ENCODE measurements at regions not wholly inside any gene's neighbourhood (a gene's known extent, or its start where the extent isn't known, plus 50 kb on each side); places are given as distances from the start of the nearest gene placed in this dataset.

DNA sequence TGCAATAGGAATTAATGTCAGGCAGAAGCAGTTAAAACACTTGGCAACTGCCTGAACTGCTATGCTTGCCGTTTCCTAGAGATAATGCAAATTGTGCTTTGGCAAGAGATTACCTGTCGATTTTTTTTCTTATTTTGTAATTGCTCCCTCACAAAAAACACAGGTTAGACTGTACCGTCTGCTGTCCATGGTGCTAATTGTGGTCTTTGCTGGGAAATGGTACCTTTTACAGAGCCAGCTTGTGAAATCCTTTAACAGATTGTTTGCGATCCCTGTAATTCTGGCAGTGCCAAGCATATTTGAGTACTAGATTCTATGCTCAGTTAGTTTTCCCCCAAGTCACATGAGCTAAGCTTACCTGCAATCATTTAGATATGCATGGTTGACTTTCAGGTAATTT lies 2125.8 kb upstream of the WWC1 start:
- no peak overlapping the region for H3K4me3 ChIP-seq (ENCODE audit: low read depth, low read length)
- no peak for DNase-seq (ENCODE audit: low read depth)
- TF ChIP-seq, protein P1, sequence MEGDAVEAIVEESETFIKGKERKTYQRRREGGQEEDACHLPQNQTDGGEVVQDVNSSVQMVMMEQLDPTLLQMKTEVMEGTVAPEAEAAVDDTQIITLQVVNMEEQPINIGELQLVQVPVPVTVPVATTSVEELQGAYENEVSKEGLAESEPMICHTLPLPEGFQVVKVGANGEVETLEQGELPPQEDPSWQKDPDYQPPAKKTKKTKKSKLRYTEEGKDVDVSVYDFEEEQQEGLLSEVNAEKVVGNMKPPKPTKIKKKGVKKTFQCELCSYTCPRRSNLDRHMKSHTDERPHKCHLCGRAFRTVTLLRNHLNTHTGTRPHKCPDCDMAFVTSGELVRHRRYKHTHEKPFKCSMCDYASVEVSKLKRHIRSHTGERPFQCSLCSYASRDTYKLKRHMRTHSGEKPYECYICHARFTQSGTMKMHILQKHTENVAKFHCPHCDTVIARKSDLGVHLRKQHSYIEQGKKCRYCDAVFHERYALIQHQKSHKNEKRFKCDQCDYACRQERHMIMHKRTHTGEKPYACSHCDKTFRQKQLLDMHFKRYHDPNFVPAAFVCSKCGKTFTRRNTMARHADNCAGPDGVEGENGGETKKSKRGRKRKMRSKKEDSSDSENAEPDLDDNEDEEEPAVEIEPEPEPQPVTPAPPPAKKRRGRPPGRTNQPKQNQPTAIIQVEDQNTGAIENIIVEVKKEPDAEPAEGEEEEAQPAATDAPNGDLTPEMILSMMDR (IDR thresholded peaks at IDR 0.05; ENCODE audit: insufficient read depth, low read length), result no peak

DNA sequence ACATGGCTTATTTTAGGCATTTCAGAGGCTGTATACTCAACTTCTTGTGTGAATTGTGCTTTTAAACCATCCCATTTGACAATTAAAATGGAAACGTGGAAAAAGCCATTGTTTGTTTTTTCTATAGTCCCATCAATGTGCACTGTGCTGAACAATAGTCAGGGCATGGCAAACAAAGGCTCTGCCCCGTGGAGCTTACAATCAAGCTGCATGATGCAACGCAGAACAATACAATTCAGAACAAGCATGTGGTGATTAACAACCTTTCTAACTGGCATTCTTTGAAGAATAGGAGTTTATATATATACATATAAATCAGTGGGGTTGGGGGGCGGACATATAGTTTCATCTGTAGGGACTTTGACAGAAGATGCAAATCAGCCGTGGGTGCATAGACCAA lies 2125.4 kb upstream of the WWC1 start:
- no peak overlapping the region for H3K4me3 ChIP-seq (ENCODE audit: low read depth, low read length)
- TF ChIP-seq, protein P1 (IDR thresholded peaks at IDR 0.05; ENCODE audit: insufficient read depth, low read length), result no peak
- DNase-seq (ENCODE audit: low read depth), result no peak

DNA sequence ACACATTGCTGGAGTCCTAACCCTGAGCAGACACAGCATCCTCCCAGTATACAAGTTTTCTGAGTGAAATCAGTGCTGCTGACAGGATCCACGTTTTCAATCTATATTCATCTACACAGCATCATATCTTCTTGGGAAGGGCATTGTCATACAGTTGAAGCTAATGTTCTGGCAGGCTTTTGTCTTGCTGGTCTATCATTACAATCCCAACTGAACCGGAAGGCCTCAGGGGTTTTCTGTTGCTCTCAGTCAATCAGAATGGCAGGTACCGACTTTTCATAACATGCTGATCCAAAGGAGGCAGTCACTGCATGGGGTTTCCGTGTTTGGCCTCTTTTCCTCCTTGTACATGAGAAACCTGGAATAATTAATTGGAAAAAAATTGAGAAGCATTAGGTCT lies 2118.8 kb upstream of the WWC1 start:
- TF ChIP-seq, protein P1 (IDR thresholded peaks at IDR 0.05; ENCODE audit: insufficient read depth, low read length), result no peak
- no peak overlapping the region for H3K4me3 ChIP-seq (ENCODE audit: low read depth, low read length)

DNA sequence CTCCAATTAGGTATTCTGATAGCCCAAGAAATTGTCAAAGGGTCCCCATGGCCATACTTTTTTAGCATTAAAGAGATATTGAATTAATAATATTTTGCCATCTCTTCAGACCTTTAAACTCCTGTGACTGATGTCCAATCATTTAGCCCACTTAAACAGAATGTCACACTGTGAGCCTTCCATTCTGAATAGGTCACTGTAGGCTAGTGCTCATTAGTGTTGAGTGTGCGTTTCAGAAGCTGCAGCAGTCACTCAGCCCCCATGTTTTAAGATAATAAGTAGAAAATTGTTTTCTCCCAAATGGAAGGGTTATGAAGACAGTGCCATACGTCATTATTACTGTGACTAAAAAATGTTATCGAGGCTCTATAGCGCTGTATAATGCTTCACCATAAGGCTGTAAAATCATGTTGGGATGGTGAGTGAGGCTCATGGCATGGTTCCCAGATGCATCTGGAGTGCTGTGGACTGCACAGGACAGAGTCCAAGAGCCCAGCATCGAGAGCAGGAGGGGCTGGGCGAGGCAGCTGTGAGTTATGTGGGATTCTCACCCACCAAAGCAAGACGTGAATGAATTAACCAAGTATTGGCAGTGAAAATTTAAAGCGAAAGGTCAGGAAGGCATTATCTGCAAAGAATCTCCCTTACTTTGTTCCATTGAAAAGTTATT lies 2112.9 kb upstream of the WWC1 start:
- no peak for DNase-seq (ENCODE audit: low read depth)
- no peak overlapping the region for H3K4me3 ChIP-seq (ENCODE audit: low read depth, low read length)
- TF ChIP-seq, protein P1 (IDR thresholded peaks at IDR 0.05; ENCODE audit: insufficient read depth, low read length), result no peak

More for the DNA sequence above, 2118.8 kb upstream of the WWC1 start:
- DNase-seq (ENCODE audit: low read depth), result no peak

DNA sequence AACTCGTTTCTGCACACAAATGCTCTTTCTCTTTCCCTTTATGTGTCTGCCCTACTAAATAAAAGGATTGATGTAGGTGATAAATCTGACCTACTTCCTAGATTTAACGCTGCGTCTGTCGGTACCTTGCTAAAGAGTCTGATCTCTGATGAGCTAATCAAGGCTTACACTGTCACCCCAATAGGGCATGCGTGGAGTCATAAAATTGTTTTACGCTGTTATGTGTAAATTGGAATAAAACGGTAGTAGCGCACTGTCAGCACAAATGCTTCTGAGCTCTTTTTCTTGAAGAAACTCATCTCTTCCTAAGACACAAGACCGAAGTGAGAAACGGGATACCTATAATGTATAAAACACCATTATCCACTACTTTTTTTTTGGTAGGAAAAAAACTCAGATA lies 2106.3 kb upstream of the WWC1 start:
- TF ChIP-seq, protein P1 (IDR thresholded peaks at IDR 0.05; ENCODE audit: insufficient read depth, low read length), result no peak
- DNase-seq (ENCODE audit: low read depth), result no peak

DNA sequence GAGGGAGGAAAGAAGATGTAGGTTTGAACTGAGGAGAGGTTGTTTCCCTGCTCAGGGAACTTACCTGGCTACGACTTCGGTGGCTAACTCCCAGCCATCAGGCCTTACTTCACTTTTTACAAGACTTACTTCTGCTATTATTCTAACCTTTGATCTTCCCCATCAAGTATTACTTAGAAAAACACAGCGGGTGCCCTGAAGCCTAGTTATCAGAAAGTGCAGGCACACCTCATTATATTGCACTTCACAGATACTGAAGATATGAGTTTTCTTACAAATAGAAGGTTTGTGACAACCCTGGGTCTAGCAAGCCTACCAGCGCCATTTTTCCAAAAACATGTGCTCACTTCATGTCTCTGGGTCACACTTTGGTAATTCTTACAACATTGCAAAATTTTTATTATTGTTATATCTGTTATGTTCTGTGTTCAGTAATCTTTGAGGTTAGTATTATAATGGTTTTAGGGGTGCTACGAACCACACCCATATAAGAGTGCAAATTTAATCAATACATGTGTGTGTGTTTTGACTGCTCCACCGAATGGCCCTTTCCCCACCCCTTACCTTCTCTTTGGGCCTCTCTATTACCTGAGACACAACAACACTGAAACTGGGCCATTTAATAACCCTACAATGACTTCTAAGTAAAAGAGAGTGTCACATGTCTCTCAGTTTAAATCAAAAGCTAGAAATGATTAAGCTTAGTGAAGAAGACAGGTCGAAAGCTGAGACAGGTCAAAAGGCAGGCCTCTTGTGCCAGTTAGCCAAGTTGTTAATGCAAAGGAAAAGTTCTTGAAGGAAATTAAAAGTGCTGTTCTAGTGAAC lies 2102.7 kb upstream of the WWC1 start:
- TF ChIP-seq, protein P1 (IDR thresholded peaks at IDR 0.05; ENCODE audit: insufficient read depth, low read length), result no peak
- no peak for DNase-seq (ENCODE audit: low read depth)

More for the DNA sequence above, 2106.3 kb upstream of the WWC1 start:
- H3K4me3 ChIP-seq (ENCODE audit: low read depth, low read length), result no peak overlapping the region

More for the DNA sequence above, 2102.7 kb upstream of the WWC1 start:
- no peak overlapping the region for H3K4me3 ChIP-seq (ENCODE audit: low read depth, low read length)
